Esophagus mucosa (tissue), 1 donor: ENCODE measurements at regions not wholly inside any gene's neighbourhood (a gene's known extent, or its start where the extent isn't known, plus 50 kb on each side); places are given as distances from the start of the nearest gene placed in this dataset.
A peak's percentile ranks its signal among the peaks of the same experiment; 100 is the strongest.
"Not testable (repeated sequence)": the region's sequence is repeated elsewhere in the genome, so short reads cannot be mapped to it uniquely, and the experiment has no call there.

Experiments
- ATAC-seq: fragments of 200-7000 bp; cut with Tn5 transposase; one replicate; pipeline ENCODE4 v1.9.1; 2020
- donor health status: DM: yes; HTN: yes; CAD: no.

- ATAC-seq: no peak
These were observed 1312.1 kb downstream of the ADGRL3 start for GRCh38 chr4:62512271-62512670.

- no peak for ATAC-seq
These were observed 1310.1 kb downstream of the ADGRL3 start for GRCh38 chr4:62510228-62510627.

- no peak for ATAC-seq
These were observed 1300.2 kb downstream of the ADGRL3 start for GRCh38 chr4:62500296-62500695.

DNA sequence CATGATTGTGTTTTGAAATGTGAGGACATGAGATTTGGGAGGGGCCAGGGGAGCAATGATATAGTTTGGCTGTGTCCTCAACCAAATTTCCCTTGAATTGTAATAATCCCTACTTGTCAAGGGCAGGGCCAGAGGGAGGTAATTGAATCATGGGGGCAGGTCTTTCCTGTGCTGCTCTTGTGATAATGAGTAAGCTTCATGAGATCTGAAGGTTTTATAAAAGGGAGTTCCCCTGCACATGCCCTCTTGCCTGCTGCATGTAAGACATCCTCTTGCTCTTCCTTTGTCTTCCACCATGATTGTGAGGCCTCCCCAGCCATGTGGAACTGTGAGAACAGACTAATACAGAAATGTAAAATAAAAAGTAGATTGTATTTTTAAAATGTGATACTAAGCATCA is 1294.9 kb downstream of the ADGRL3 start:
- ATAC-seq: no peak

DNA sequence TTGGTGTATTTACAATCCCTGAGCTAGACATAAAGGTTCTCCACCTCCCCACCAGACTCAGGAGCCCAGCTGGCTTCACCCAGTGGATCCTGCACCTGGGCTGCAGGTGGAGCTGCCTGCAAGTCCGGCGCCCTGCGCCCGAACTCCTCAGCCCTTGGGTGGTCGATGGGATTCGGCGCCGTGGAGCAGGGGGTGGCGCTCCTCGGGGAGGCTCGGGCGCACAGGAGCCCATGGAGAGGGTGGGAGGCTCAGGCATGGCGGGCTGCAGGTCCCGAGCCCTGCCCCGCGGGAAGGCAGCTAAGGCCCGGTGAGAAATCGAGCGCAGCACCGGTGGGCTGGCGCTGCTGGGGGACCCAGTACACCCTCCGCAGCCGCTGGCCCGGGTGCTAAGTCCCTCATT is 1291.6 kb downstream of the ADGRL3 start:
- not testable (repeated sequence) for ATAC-seq

DNA sequence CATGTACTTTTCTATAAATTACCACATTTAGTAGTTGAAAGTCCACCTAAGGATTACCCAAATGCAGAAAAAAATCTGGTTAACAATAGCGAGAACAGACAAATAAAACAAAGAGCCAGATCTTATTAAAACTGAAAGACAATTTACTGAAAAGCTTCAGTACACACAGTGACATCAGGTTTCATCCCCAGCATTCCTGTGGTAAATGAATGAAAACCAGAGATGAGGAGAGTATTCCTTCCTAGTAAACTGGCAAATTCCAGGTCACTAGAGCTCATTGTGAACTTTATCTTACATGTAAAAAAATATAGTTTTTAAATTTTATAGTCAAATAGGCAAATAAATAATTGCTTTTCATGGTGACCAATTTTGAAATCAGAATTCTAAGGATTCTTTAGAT is 1290.5 kb downstream of the ADGRL3 start:
- ATAC-seq: no peak

GRCh38 chr4:62487016-62487415 is 1286.9 kb downstream of the ADGRL3 start:
- no peak for ATAC-seq

- ATAC-seq: no peak
These were observed 1284.2 kb downstream of the ADGRL3 start for GRCh38 chr4:62484357-62484756.

- peak; percentile 33 for ATAC-seq
These were observed 1282.2 kb downstream of the ADGRL3 start for GRCh38 chr4:62482355-62482754.

- no peak for ATAC-seq
These were observed 1275.5 kb downstream of the ADGRL3 start for GRCh38 chr4:62475596-62475995.

- ATAC-seq: no peak
These were observed 1274.7 kb downstream of the ADGRL3 start for GRCh38 chr4:62474802-62475201.

- ATAC-seq: no peak
These were observed 1270.9 kb downstream of the ADGRL3 start for GRCh38 chr4:62471021-62471420.

DNA sequence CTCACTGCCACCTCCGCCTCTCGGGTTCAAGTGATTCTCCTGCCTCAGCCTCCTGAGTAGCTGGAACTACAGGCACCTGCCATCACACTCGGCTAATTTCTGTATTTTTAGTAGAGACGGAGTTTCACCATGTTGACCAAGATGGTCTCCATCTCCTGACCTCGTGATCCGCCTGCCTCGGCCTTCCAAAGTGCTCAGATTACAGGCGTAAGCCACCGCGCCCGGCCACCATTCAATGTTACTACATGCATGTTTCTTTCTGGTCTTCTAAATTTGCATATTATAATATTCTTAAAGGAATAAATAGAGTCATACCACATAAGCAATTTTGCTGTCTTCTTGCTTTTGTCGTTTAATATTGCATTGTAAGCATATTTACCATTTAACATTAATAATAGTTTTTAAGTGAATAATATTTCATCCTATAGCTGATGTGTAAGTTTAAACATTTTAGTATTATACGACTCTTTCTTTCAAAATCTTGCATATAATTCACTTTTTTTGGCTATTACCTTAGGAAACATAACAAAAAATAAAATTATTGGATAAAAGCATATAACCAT is 1270.4 kb downstream of the ADGRL3 start:
- no peak for ATAC-seq

DNA sequence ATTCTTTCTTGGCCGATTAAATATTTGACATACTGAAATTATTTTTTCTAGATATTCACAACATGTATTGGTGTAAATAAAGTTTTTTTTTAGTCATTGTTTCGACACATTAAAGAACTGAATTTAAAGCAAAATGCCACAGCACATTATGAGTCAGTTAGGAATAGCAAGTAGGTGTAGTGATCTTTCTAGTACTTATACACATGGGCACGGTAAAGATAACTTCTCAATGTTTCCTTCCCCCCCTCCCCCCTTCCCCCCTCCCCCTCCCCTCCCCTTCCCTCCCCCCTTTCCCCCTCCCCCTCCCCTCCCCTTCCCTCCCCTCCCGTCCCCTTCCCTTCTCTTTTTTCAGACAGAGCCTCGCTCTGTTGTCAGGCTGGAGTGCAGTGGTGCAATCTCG is 1269.9 kb downstream of the ADGRL3 start:
- no peak for ATAC-seq

DNA sequence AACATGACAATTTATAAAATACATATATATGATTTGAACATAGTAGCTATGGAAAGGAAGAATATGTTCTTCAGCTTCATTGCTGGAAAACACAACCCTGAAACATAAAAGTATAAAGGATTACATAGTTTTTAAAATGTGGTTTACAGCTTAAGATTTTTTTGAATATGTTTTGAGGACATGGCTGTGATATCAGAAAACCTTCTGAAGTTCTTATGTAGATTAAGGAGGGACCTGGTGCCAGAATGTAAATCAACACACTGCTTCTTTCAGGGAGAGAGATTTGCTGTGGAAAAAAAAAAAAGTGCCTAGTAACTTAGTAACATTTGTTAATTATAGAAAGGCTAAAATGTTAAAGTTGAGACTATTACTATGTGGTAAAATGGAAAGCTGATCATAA is 1261.8 kb downstream of the ADGRL3 start:
- no peak for ATAC-seq

DNA sequence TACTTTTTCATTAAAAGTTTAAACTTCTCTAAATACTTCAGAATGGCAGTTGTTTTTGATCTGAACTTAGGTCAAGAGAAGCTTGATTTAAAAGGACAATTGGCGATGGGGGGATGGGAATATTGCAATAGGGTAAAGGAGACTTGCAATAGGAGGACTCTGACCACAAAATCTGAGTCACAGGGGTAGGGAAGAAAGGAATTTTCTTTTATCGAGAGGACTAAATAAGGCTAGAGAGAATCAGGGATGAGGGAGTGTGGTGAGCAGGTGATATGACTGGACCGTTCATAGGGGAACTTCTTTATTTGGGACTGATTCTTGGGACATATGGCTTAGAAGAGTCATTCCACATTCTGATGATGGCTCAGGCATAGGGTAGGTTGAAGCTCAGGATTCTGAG is 1260.2 kb downstream of the ADGRL3 start:
- no peak for ATAC-seq

- ATAC-seq: no peak
These were observed 1257.2 kb downstream of the ADGRL3 start for GRCh38 chr4:62457356-62457755.

- ATAC-seq: no peak
These were observed 1255.7 kb downstream of the ADGRL3 start for GRCh38 chr4:62455871-62456270.

GRCh38 chr4:62454535-62454934 is 1254.4 kb downstream of the ADGRL3 start:
- no peak for ATAC-seq

DNA sequence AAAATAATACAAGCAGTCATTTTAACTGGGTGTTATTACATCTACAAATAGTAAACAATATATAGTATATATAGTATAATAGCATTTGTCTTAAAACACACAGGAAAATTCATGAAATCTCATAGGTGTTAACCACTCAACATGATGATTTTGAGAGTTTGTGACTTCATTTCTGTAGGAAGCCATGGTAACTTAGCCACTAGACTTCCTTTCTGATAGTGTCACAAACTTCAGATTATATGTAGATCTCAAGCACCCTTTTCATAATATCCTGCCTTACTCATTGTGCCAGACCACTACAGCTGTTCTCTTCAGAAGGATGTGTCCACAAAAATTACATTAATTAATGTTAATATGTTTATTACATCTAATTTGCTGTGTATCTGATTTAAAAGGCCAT is 1250.6 kb downstream of the ADGRL3 start:
- ATAC-seq: no peak

DNA sequence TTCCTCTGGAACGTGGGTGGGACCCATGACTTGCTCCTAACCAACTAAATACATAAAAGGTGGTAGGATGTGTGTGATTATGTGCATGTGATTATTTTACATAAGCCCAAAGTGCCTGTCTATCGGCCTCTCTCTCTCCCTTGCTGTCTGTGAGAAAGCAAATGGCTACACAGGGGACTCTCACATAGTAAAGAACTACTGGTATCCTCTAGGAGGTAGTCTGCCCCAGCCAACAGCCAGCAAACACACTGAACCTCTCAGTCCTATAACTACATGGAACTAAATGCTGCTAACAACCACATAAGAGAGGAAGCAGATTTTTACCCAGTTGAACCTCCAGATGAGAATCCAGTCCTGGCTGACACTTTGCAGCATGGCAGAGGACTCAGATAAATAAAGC is 1249.4 kb downstream of the ADGRL3 start:
- ATAC-seq: no peak

DNA sequence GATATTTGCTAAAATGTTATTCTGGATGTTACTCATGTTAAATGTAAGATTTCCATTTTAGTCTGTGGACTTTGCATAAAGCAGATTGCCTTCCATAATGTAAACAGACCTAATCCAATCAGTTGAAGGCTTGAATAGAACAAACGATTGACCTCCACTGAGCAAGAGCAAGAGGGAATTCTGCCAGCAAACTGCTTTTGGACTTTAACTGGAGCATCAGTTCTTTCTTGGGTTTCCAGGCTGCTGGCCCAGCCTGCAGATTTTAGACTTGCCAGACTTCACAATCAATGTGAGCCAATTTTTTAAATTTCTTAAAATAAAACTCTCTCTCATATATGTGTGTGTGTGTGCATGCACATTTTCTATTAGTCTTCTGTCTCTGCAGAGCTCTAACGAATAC is 1248.8 kb downstream of the ADGRL3 start:
- ATAC-seq: no peak

DNA sequence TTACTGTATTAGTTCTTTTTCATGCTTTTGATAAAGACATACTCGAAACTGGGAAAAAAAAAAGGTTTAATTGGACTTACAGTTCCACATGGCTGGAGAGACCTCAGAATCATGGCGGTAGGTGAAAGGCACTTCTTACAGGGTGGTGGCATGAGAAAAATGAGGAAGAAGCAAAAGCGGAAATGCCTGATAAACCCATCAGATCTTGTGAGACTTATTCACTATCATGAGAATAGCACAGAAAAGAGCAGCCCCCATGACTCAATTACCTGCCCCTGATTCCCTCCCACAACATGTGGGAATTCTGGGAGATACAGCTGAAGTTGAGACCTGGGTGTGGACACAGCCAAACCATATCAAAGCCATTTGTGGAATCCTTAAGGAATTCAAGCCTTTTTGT is 1238.9 kb downstream of the ADGRL3 start:
- no peak for ATAC-seq

- no peak for ATAC-seq
These were observed 1234.8 kb downstream of the ADGRL3 start for GRCh38 chr4:62434921-62435320.

GRCh38 chr4:62431513-62432231 is 1231.5 kb downstream of the ADGRL3 start:
- not testable (repeated sequence) for ATAC-seq
